ENCODE measurements at regions not wholly inside any gene's neighbourhood (a gene's known extent, or its start where the extent isn't known, plus 50 kb on each side); places are given as distances from the start of the nearest gene placed in this dataset.

- DNase-seq (ENCODE audit: low spot score): no peak
- TF ChIP-seq CTCF (IDR thresholded peaks at IDR 0.05; ENCODE audit: extremely low read depth, missing control alignments): no peak
Measured at GRCh38 chr10:131673396-131673795, 227.4 kb upstream of the PPP2R2D start.

- TF ChIP-seq CTCF (IDR thresholded peaks at IDR 0.05; ENCODE audit: extremely low read depth, missing control alignments): no peak
- no peak for DNase-seq (ENCODE audit: low spot score)
Measured at GRCh38 chr10:131674130-131674529, 226.7 kb upstream of the PPP2R2D start.

- DNase-seq (ENCODE audit: low spot score): no peak
- TF ChIP-seq CTCF (IDR thresholded peaks at IDR 0.05; ENCODE audit: extremely low read depth, missing control alignments): no peak
Measured at GRCh38 chr10:131675104-131675503, 225.7 kb upstream of the PPP2R2D start.

- TF ChIP-seq CTCF (IDR thresholded peaks at IDR 0.05; ENCODE audit: extremely low read depth, missing control alignments): no peak
Measured at GRCh38 chr10:131676046-131676799, 224.6 kb upstream of the PPP2R2D start.

DNA sequence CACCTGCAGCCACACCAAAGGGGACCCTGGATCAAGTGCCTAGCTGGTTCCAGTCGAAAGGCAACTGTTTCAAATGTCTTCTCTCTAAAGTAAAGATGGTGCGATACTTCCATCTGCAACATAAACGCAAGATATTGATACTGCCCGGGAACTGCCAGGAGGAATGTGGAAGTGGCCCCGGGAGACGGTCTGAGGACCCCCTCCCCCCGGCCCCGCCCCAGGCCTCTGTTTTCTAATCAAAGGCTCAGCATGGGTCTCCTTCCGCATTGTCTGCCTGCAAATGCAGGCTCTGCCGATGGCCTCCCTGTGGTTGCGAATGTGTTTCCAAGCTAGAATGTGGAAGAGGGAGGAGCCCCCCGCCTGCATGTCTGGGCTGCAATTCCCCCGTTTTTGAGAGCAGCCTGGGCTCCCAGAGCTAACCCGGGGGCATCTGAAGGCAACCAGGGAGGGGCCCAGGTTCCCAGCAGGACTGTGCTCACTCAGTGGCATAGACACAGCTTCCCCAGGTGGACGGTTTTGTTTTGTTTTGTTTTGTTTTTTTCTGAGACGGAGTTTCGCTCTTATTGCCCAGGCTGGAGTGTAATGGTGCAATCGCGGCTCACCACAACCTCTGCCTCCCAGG lies 223.9 kb upstream of the PPP2R2D start:
- no peak for DNase-seq (ENCODE audit: low spot score)
- TF ChIP-seq CTCF (IDR thresholded peaks at IDR 0.05; ENCODE audit: extremely low read depth, missing control alignments): no peak

More at GRCh38 chr10:131676046-131676799, 224.6 kb upstream of the PPP2R2D start:
- DNase-seq (ENCODE audit: low spot score): no peak

GRCh38 chr10:131677671-131678070 lies 223.1 kb upstream of the PPP2R2D start:
- TF ChIP-seq CTCF (IDR thresholded peaks at IDR 0.05; ENCODE audit: extremely low read depth, missing control alignments): no peak
- no peak for DNase-seq (ENCODE audit: low spot score)

DNA sequence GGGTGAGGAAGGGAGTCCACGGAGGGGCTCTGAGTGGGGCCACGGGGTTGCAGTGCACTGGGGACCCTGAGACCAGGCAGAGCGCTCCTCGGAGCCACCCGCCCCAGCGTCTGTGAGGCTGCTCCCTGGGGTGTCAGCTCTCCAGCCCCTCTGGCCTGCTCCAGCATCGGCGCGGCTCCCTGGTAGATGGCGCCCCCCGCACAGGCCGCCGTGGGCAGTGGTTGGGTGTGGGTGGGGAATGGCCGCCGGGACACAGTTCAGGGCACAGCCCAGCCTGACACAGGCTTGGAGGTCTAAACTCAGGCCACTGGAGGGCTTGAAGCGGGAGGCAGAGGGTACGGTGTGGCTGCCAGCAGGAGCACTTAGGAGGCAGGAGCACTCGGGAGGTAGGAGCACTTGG lies 222.6 kb upstream of the PPP2R2D start:
- no peak for DNase-seq (ENCODE audit: low spot score)
- TF ChIP-seq CTCF (IDR thresholded peaks at IDR 0.05; ENCODE audit: extremely low read depth, missing control alignments): no peak
